SKM-1 treated with dmso at 0.1 percent for 144 hours (cell line): ENCODE measurements at regions not wholly inside any gene's neighbourhood (a gene's known extent, or its start where the extent isn't known, plus 50 kb on each side); places are given as distances from the start of the nearest gene placed in this dataset.
A peak's percentile ranks its signal among the peaks of the same experiment; 100 is the strongest.

Experiments
- DNase-seq: peaks from one replicate; lab custom pipeline; 2025; ENCODE audit not compliant: unreplicated experiment; lab: John Stamatoyannopoulos, UW

DNA sequence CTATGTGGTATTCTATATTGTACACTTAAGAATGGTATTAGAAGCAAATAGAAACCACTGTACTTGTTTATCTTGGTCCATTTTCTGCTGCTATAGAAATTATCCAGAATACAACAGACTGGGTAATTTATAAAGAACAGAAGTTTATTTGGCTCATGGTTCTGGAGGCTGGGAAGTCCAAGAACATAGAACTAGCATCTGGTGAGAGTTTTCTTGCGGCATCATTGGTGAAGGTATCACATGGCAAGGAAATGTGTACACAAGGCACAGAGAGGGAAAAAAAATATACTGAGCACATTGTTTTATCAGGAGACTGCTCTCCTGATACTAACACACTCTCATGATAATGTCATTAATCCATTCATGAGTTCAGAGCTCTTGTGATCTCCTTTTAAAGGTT is 130.3 kb upstream of the STXBP6 start:
- DNase-seq: no peak

- DNase-seq: no peak
These were observed 128.3 kb upstream of the STXBP6 start for GRCh38 chr14:25178255-25178654.

- DNase-seq: peak; percentile 34
These were observed 101.2 kb upstream of the STXBP6 start for GRCh38 chr14:25150934-25151790.

DNA sequence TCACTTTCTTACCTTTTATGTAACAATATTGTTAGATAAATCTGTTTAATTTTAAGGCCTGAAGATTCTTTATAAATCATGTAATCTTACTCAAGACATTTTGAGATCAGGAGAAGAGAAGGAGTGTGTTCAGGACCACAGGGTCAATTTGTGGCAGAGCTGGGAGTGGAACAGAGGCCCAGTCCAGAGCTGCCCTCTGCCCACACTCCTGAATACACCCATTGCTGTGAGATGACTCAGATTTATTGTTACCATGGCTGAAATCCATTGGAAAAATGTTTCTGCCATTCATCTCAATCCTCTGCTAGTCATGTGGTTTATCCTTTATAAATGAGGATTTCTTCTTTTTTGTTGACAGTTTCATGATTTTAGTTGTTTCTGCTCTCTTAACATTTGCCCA is 100.5 kb upstream of the STXBP6 start:
- no peak for DNase-seq

DNA sequence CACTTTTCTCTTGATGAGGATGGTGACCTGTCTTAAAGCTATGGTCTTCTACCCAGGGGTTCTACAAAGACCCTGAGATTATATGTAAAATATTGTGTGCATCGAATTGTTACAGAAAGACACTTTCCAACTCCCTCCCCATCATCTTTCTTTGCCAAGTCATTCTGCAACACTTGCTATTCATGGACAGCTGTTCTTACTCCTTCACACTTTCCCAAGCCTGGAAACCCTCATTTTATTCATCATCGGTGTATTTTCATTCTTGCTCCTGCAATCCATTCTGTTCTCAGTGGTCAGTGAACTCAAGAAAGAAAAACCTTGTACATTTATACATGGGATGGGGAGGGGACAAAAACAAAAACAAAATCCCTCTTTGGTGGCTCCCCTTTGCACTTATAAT is 90.5 kb upstream of the STXBP6 start:
- DNase-seq: no peak

DNA sequence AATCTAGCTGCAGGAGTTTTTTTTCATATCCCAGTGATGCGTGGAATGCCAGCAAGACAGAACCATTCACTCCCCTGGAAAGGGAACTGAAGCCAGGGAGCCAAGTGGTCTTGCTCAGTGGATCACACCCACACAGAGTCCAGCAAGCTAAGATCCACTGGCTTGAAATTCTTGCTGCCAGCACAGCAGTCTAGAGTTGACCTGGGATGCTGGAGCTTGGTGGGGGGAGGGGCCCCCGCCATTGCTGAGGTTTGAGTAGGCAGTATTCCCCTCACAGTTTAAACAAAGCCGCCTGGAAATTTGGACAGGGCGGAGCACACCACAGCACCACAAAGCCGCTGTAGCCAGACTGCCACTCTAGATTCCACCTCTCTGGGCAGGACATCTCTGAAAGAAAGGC is 86.9 kb upstream of the STXBP6 start:
- DNase-seq: no peak

- no peak for DNase-seq
These were observed 84.2 kb upstream of the STXBP6 start for GRCh38 chr14:25134184-25134583.

DNA sequence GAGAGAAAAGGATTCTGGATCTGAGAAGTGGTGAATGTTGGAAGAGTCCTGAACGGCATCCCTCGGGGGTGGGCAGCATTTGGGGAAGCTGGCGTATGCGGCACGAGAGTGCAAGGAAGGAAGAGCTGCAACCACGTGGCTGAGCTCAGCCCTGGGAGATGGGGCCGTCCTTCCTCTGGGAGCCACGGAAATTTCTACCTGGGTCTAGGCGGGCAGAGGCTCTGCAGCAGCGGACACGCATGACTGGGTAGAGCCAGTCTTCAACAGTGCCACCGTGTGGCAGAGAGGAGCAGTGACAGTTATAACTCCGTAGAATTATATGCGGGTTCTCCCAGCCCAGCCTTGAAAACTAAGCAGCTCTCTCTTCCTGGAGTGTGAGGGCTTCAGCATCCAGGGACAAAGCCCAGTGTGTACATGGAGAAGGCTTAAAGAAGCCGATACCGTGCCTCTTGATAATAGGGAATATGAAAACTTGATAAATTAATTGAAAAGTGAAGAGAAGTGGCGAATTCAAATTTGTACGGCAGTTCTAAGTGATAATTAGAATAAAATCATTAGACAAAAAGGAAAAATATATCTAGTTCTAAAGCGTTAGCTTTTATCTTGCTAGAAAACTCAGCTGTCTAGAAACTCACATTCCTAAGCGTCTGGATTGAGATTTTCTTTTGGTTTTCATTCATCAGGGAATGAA is 82.9 kb upstream of the STXBP6 start:
- peak; percentile 33 for DNase-seq

GRCh38 chr14:25132094-25132493 is 82.1 kb upstream of the STXBP6 start:
- DNase-seq: no peak

DNA sequence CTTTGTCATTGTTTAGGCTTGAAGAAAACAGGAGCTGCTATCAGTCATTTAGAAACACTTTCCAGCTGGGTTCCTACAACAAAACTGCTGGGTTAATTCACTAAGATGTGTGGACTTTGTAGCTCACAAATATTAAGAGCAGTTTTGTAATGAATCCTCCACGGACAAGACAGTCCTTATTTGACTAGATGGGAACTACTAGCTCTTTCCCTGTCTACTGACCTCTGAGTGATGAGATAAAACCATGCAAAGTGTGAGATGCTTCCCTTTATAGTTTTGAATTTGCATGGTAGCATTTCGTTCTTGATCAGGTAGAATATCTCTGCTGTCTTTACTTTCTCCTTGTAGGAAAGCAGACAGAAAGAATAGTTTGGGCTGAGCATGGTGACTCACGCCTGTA is 72.9 kb upstream of the STXBP6 start:
- no peak for DNase-seq

- no peak for DNase-seq
These were observed 72.3 kb upstream of the STXBP6 start for GRCh38 chr14:25122211-25122610.

DNA sequence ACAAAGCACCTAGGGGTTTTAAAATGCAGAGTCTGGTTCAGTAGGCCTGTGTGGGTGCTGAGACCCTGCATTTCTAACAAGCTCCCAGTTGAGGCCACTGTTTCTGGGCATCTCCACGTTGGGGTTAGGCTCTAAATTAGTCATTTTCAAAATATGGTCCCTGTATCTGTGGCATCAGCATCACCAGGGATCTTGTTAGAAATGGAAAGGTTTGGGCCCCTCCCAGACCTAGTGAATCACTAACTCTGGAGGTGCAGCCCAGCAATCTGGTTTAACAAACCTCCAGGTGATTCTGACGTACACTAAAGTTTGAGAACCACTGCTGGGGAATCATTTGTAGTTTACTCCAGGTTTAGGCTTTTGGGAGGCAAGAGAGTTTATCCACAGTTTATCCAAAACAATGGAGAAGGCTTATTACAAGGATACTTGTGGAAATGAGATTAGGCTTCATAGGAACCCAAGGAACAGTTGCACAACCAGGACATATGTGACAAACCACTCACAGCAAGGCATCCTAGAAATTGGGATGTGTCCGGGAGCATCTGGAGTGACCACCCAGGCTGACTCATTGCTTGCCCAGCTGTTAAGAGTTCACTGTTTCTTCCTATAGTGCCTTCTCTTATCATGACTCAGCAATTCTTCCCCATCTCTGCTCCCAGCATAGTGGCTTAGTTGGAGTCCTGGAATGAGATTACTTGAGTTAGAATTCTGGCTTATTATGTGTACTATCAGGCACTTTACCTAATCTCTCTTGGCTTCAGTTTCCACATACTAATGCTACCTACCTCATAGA is 71.6 kb upstream of the STXBP6 start:
- DNase-seq: no peak

- DNase-seq: no peak
These were observed 70.3 kb upstream of the STXBP6 start for GRCh38 chr14:25120261-25120660.

DNA sequence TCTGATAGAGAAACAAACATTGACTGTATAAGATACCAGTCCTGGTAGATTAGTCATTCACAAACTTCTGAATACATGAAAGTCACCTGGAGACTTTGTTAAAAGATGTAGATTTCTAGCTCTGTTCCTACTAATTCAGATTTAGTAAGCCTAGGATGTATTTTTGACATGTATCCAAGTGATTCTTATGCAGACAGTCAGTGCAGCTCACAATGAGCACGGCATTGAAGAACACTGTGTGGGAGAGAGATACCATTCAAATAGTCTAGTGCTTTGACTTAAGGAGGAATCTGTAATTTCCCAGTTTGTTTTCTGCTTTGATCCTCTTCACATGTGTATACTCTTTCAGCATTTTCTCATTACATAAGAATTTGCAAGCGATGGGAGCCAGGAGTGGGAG is 68.7 kb upstream of the STXBP6 start:
- no peak for DNase-seq

DNA sequence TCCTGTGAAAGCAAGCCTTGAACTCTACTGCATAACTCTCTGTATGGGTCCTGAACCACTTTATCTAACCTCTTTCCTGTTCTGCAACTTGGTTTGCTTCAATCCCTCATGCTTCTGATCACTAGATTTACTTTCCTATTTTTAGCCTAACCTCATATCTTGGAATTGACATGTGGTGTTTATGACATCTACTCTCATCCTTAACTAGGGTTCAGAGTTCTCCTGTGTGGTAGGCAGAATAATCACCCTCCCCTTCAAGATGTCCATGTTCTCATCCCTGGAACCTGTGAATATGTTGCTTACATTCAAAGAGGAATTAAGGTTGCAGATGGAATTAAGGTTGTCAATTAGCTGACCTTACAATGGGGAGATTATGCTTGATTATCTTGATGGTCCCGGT is 67.4 kb upstream of the STXBP6 start:
- no peak for DNase-seq

DNA sequence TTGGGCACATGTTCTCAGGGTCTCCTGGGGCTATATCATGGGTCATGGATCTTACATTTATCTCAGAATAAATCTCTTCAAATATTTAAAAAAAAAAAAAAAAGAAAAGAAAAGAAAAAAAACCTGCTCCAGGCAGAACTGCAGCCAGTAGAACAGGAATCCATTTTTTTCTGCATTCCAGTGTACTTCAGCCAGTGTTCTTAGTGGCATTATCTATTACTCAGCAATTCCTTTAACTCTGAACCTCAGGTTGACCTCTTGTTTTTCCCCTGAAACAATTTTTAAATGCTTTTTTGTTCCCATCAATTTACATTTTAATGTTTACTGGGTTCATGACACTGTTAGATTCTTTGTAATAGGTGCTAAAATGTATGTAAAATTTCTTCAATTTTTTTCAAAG is 66.7 kb upstream of the STXBP6 start:
- no peak for DNase-seq

- DNase-seq: no peak
These were observed 63.4 kb upstream of the STXBP6 start for GRCh38 chr14:25113394-25113793.

DNA sequence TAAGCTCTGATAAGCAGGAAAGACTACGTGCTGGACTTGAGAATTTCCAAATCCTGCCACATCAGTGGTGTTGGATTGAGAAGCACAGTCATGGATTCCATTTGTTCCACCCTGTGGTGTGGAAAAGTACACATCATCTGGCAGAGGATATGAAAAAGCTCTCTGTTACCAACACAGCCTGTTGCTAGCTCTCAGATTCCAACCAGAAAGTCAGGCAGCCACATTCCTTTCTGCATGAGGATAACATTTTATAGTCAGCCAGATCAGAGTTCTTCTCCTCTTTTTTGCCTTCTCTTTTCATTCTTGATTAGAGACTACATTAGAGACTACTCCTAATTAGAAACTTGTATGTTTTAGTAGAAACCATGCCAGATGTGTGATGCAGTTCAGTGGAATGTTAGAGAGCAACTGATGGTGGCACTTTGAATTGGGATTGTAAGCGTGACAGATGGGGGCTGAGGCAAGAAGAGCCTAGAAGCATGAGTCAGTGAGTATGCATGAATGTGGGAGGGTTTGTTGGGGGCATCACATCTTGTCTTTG is 61.2 kb upstream of the STXBP6 start:
- no peak for DNase-seq

DNA sequence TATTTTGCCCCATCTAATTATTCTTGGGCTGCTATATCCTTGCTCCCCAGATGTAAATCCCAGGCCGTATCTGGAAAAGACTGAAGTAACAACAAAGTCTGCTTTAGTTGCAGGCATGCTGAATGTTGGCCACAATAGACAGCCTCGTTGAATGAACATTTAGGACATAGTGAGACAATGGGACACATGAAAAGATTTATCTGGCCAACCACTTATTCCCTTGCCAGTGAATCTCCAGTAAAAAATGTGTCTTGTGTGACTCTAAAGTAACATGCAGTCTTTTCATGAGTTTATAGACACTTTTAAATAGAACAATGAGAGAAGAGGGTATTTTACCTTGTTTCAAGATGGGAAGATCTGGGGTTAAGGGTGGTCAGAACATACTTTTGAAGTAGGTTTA is 60.2 kb upstream of the STXBP6 start:
- no peak for DNase-seq

DNA sequence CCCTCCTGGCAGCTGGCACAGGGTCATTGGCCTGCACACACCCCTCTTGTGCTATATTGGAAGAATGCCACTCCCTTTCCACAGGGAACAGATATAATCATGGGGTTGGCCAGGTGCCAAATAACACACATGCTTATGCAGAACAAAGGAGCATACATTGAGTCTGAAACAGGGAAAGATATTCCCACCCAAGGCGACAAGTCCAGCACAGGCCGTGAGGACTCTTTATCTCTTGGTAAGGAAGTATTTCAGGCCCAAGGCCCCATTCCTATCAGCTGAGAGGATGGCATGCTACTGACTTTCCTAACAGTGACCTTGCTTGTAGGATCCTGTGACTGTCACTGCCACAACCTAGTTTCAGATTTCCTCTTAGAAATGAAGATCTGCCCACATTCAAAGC is 59.0 kb upstream of the STXBP6 start:
- no peak for DNase-seq

- DNase-seq: no peak
These were observed 58.3 kb upstream of the STXBP6 start for GRCh38 chr14:25108291-25108690.

DNA sequence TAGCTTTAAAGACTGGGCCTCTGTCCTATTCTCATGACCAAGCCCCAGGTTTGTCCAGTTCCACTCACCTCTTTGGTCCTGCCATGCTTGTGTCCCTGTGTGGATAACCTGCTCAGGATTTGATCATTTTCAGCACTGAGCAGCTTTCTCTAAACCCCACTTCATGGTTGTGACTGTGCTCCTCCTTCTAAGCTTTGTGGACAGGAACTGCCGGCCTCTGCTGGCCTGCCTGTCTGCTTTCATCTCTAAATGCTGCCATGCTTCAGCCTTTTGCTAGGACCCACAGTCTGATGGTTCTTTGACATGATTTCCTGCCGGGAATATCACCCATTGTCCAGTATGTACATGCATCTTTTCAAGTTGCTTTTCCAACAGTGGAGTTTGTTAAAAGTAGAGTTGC is 53.9 kb upstream of the STXBP6 start:
- no peak for DNase-seq
